Stimulated activated CD4-positive, alpha-beta T cell treated with anti-CD3 and anti-CD28 coated beads, Interleukin-15, amount 100 ng/mL, for 48 hours (primary cell): ENCODE measurements at regions not wholly inside any gene's neighbourhood (a gene's known extent, or its start where the extent isn't known, plus 50 kb on each side); places are given as distances from the start of the nearest gene placed in this dataset.
"Not testable (repeated sequence)": the region's sequence is repeated elsewhere in the genome, so short reads cannot be mapped to it uniquely, and the experiment has no call there.

Source experiments
- DNase-seq, 2 donors: peaks; one replicate each; pipeline ENCODE4 v3.0.0-alpha.2; 2020; ENCODE audit warnings: low read depth in 2 of 2

DNA sequence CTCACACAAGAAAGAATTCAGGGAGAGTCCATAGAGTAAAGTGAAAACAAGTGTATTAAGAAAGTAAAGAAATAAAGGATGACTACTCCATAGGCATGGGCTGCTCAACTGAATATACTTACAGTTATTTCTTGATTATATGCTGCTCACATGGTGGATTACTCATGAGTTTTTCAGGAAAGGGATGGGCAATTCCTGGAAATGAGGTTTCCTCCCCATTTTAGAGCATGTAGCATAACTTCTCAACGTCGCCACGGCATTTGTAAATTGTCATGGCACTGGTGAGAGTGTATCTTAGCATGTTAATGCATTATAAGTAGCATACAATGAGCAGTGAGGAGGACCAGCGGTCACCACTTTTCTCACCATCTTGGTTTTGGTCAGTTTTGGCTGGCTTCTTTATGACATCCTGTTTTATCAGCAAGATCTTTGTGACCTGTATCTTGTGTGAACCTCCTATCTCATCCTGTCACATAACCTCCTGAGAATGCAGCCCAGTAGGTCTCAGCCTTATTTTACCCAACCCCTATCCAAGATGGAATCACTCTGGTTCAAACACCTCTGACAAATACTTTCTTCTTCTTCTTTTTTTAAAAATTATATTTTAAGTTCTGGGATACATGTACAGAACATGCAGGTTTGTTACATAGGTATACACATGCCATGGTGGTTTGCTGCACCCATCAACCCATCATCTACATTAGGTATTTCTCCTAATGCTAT is 849.7 kb downstream of the TBL1XR1 start:
- no peak for DNase-seq

- no peak for DNase-seq
Measured at GRCh38 chr3:176341963-176342362, 855.3 kb downstream of the TBL1XR1 start.

DNA sequence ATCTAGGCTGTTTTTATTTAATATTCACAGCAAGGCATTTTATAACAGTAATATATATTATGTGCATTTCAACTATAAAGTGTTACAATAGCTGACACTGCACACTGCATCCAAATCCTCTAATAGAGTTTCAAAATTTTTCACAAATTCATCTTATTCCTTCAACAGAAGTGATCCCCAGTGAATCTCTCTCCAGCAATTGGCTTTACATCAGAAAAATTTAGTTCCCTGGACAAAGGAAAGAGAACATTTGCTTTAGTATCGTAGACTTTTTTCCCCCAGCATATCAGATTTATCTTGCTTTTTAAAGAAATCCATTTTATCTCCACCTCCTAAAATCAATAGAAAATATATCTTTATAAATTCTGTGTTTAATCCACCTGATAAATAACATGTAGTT is 868.6 kb downstream of the TBL1XR1 start:
- no peak for DNase-seq

DNA sequence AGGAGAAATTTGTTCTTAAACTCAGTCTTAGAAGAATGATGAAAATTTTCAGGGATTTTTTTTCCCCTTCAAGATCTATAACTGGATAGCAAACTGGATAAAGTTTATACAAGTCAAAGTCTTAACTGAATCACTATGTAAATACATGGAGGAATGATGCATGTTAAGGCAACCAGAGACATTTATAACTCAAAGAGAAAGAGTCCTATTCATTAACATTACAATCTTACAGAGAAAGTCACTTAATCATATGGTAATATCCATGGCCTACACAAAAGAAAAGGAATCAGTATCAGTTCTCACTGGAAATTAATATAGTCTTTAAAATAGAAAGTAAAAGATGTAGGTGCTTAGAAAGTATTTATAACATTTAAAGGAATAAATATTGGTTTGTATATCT is 869.1 kb downstream of the TBL1XR1 start:
- no peak for DNase-seq

DNA sequence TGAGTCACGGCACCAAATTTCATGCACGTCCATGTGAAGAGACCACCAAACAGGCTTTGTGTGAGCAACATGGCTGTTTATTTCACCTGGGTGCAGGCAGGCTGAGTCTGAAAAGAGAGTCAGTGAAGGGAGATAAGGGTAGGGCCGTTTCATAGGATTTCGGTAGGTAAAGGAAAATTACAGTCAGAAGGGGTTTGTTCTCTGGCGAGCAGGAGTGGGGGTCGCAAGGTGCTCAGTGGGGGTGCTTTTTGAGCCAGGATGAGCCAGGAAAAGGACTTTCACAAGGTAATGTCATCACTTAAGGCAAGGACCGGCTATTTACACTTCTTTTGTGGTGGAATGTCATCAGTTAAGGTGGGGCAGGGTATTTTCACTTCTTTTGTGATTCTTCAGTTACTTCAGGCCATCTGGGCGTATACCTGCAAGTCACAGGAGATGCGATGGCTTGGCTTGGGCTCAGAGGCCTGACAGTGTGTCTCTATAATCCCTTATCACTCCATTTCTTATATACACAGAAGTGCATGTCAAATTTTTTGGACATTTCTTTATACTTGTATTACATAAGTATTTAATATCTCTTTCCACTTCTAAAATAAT is 870.3 kb downstream of the TBL1XR1 start:
- DNase-seq: not testable (repeated sequence)

DNA sequence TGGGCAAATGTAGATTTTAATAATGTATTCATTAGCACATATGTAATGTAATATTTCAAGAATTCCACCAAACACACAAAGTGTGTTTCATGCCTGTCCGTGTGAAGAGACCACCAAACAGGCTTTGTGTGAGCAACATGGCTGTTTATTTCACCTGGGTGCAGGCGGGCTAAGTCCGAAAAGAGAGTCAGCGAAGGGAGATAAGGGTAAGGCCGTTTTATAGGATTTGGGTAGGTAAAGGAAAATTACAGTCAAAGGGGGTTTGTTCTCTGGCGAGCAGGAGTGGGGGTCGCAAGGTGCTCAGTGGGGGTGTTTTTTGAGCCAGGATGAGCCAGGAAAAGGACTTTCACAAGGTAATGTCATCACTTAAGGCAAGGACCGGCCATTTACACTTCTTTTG is 875.8 kb downstream of the TBL1XR1 start:
- not testable (repeated sequence) for DNase-seq

DNA sequence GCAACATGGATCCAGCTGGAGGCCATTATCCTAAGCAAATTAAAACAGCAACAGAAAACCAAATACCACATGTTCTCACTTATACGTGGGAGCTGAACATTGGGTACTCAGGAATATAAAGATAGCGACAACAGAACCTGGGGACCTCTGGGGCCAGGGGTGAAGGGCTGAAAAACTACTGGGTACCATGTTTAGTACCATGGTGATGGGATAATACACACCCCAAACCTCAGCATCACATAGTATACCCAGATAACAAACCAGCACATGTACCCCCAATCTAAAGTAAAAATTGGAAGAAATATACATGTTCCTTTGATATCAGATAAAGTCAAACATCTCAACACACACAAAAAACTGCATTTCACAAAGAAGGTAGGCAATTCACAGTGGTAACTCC is 876.2 kb downstream of the TBL1XR1 start:
- DNase-seq: no peak

GRCh38 chr3:176313426-176313825 is 883.9 kb downstream of the TBL1XR1 start:
- DNase-seq: no peak

- DNase-seq: no peak
Measured at GRCh38 chr3:176310641-176311040, 886.6 kb downstream of the TBL1XR1 start.

DNA sequence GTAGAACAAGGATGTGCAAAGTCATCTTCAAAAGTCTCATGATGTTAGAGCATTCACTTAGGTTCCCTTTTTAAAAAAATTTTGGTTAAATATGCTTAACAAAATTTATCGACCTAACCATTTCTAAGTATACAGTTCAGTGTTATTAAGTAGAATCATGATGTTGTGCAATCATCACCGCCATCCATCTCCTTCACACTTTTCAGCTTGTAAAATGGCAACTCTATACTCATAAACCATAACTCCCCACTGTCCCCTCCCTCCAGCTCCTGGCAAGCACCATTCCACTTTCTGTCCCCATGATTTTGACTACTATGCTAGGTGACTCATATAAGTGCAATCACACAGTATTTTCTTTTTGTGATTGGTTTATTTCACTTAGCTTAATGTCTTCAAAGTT is 895.0 kb downstream of the TBL1XR1 start:
- no peak for DNase-seq

DNA sequence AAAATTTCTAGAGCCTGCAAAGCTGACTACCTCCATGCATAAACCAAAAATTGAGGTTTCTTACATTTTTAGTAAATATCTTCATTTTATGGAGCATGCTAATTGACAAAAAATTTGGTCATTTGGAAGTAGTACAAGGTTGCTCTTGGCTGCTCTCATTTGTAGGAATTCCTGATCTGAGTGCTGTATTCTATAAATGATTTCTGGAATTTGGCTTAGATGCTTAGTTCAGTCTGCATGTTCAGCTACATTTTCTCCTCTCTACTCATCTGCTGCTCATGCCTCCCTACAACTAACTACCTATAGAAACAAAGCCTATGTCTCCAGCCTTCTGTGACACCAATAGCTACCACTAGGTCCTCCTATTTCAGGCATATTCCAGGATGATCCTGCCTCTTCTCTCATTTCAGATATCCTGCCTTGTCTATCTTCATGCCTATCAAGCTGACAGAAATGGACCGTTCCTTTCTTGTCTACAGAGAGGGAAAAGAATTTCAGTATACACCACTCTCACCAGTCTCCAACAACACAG is 901.1 kb downstream of the TBL1XR1 start:
- no peak for DNase-seq

- no peak for DNase-seq
Measured at GRCh38 chr3:176293276-176293675, 904.0 kb downstream of the TBL1XR1 start.

GRCh38 chr3:176286476-176287085 is 910.7 kb downstream of the TBL1XR1 start:
- no peak for DNase-seq

GRCh38 chr3:176275538-176275937 is 921.7 kb downstream of the TBL1XR1 start:
- DNase-seq: no peak

GRCh38 chr3:176275113-176275512 is 922.2 kb downstream of the TBL1XR1 start:
- DNase-seq: no peak

- no peak for DNase-seq
Measured at GRCh38 chr3:176274161-176274560, 923.1 kb downstream of the TBL1XR1 start.

DNA sequence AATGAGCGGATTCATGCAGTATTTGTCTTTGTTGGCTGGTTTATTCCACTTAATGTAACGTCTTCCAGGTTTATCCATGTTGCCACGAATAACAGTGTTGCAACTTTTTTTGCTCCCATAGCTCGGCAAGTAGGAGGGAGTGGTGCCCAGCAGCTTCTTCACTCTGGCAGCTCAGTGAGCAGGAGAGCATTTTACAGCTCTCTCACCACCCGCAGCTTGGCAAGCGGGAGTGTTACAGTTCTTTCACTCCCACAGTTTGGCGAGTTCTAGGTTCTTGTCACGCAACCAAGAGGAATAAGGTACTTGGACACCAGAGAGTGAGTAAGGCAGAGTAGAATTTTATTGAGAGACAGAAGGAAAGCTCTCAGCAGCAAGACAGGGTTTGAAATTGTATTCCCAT is 935.2 kb downstream of the TBL1XR1 start:
- DNase-seq: no peak

DNA sequence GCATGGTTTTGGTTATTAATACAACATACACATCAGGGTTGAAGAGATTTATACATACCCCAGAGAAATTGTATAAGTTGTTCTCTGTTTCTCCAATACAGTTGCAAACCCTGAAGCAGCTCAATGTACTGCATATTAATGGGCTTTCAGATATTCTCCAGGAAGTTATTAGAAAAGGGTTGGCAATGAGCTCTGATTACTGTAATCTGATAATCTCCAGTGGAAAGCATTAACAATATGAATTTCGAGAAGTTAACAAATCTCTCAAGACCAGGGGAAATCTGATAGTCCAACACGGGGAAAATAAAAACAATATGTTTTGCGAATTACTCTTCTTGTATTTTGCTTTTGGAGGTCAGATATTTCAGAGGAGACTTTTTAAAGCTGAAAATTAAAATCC is 950.1 kb downstream of the TBL1XR1 start:
- no peak for DNase-seq

GRCh38 chr3:176219970-176220369 is 977.3 kb downstream of the TBL1XR1 start:
- DNase-seq: no peak

- DNase-seq: no peak
Measured at GRCh38 chr3:176214758-176215157, 982.5 kb downstream of the TBL1XR1 start.

- not testable (repeated sequence) for DNase-seq
Measured at GRCh38 chr3:176213314-176213713, 984.0 kb downstream of the TBL1XR1 start.

DNA sequence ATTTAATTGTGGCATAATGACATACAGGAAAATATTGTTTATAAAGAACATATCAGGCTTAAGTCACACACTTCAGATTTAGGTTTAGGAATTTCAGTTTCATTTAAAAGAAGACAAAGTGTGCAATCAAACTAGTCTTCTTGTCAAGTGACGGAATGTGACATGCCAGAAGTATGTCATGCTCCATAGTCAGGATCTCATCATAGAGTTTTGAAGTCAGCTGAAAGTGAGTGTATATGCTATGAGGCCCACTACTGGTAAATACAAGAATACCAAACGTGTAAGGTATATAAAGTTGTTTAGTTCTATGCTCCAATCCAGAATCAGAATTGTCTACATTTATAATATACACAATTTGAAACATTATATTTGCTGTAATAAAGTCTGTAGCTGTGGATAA is 988.4 kb downstream of the TBL1XR1 start:
- no peak for DNase-seq

DNA sequence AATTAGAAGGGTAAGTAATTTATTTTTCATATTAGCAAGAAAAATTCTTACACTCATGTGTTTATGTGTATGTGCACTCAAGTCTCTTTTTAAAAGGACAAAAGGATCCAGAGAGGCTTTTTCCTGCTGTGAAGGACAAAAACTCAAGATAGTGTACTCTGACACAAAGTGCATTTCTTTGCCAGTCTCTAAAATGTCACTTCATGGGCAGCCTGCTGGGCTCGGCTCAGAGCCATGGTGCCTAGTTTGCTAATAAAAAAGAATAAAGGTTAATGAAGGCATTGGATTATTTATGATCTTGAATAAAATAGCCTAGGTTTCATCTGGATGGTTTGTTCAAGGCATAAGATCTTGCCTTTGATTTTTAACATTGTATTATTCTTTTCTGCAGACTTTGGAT is 989.0 kb downstream of the TBL1XR1 start:
- no peak for DNase-seq
